H9 (cell line): ENCODE measurements at regions not wholly inside any gene's neighbourhood (a gene's known extent, or its start where the extent isn't known, plus 50 kb on each side); places are given as distances from the start of the nearest gene placed in this dataset.

Experiments
- DNase-seq: peaks from one replicate; pipeline ENCODE4 v3.0.0-alpha.2; 2017
- H2AFZ ChIP-seq: one replicate; pipeline ENCODE4 v1.6.1; 2013; ENCODE audit warnings: mild to moderate bottlenecking, low read length, control low read depth, moderate library complexity
- H2AK5ac ChIP-seq: 2 replicates; pipeline ENCODE4 v1.6.1; 2013; ENCODE audit warnings: low read length, control low read depth, mixed read lengths; ENCODE audit not compliant: insufficient read length
- H2BK120ac ChIP-seq: one replicate; pipeline ENCODE4 v1.6.1; 2013; ENCODE audit warnings: low read depth, mild to moderate bottlenecking, low read length, control low read depth, inconsistent platforms; ENCODE audit not compliant: poor library complexity, severe bottlenecking
- H2BK12ac ChIP-seq: 2 replicates; pipeline ENCODE4 v1.6.1; 2013; ENCODE audit warnings: low read length, control low read depth, mixed read lengths, low read depth; ENCODE audit not compliant: insufficient read length
- H2BK15ac ChIP-seq: 2 replicates; pipeline ENCODE4 v1.6.1; 2013; ENCODE audit warnings: low read depth, low read length, control low read depth
- H2BK20ac ChIP-seq: one replicate; pipeline ENCODE4 v1.6.1; 2013; ENCODE audit warnings: low read depth, mild to moderate bottlenecking, low read length, control low read depth, inconsistent platforms; ENCODE audit not compliant: poor library complexity, severe bottlenecking
- H2BK5ac ChIP-seq: 2 replicates; pipeline ENCODE4 v1.6.1; 2013; ENCODE audit warnings: low read length, control low read depth, mixed read lengths; ENCODE audit not compliant: insufficient read length
- H3K14ac ChIP-seq: 2 replicates; pipeline ENCODE4 v1.6.1; 2013; ENCODE audit warnings: low read length, control low read depth; ENCODE audit not compliant: insufficient read depth
- H3K18ac ChIP-seq: 2 replicates; pipeline ENCODE4 v1.6.1; 2013; ENCODE audit warnings: low read depth, mild to moderate bottlenecking, mixed read lengths, low read length, control low read depth; ENCODE audit not compliant: insufficient read length
- H3K23ac ChIP-seq: 2 replicates; pipeline ENCODE4 v1.6.1; 2013; ENCODE audit warnings: low read length, control low read depth, mixed read lengths, low read depth; ENCODE audit not compliant: insufficient read length
- H3K23me2 ChIP-seq: 2 replicates; pipeline ENCODE4 v1.6.1; 2013; ENCODE audit warnings: low read depth, mild to moderate bottlenecking, mixed read lengths, low read length, control low read depth; ENCODE audit not compliant: insufficient read length, poor library complexity, severe bottlenecking
- H3K27ac ChIP-seq: 2 replicates; pipeline ENCODE4 v1.5.1; 2013; ENCODE audit warnings: low read length, control low read depth, mixed read lengths, low read depth; ENCODE audit not compliant: insufficient read length
- H3K27me3 ChIP-seq: 2 replicates; pipeline ENCODE4 v1.6.1; 2013; ENCODE audit warnings: low read length, control low read depth, inconsistent platforms; ENCODE audit not compliant: insufficient read depth
- H3K4ac ChIP-seq: 2 replicates; pipeline ENCODE4 v1.6.1; 2013; ENCODE audit warnings: low read depth, mild to moderate bottlenecking, control low read depth, inconsistent platforms, low read length, moderate library complexity
- H3K4me1 ChIP-seq: 2 replicates; pipeline ENCODE4 v1.6.1; 2013; ENCODE audit warnings: low read length, control low read depth, inconsistent platforms; ENCODE audit not compliant: insufficient read depth
- H3K4me2 ChIP-seq: 2 replicates; pipeline ENCODE4 v1.6.1; 2013; ENCODE audit warnings: low read length, control low read depth, mixed read lengths; ENCODE audit not compliant: insufficient read length, insufficient read depth
- H3K56ac ChIP-seq: 2 replicates; pipeline ENCODE4 v1.6.1; 2013; ENCODE audit warnings: low read depth, mild to moderate bottlenecking, mixed read lengths, low read length, control low read depth; ENCODE audit not compliant: insufficient read length
- H3K79me1 ChIP-seq: 2 replicates; pipeline ENCODE4 v1.6.1; 2013; ENCODE audit warnings: low read depth, mild to moderate bottlenecking, moderate library complexity, low read length, control low read depth, inconsistent platforms; ENCODE audit not compliant: insufficient read depth, poor library complexity, severe bottlenecking
- H3K79me2 ChIP-seq: 2 replicates; pipeline ENCODE4 v1.6.1; 2013; ENCODE audit warnings: low read length, control low read depth, inconsistent platforms; ENCODE audit not compliant: insufficient read depth
- H3K9ac ChIP-seq: 2 replicates; pipeline ENCODE4 v1.6.1; 2013; ENCODE audit warnings: low read length, control low read depth, mixed read lengths; ENCODE audit not compliant: insufficient read length; ENCODE audit errors: extremely low read depth
- H3K9me3 ChIP-seq: one replicate; pipeline ENCODE4 v1.6.1; 2013; ENCODE audit warnings: low read depth, low read length, inconsistent platforms; ENCODE audit not compliant: control insufficient read depth
- H3T11ph ChIP-seq: one replicate; pipeline ENCODE4 v1.6.1; 2013; ENCODE audit warnings: mild to moderate bottlenecking, low read length, control low read depth, inconsistent platforms
- H4K20me1 ChIP-seq: one replicate; pipeline ENCODE4 v1.6.1; 2013; ENCODE audit not compliant: control insufficient read depth, insufficient read length, insufficient read depth
- H4K5ac ChIP-seq: 2 replicates; pipeline ENCODE4 v1.6.1; 2013; ENCODE audit warnings: low read depth, mild to moderate bottlenecking, mixed read lengths, low read length, control low read depth; ENCODE audit not compliant: insufficient read length
- H4K8ac ChIP-seq: replicated peaks from 2 replicates; pipeline ENCODE4 v1.6.1; 2013; ENCODE audit warnings: low read length, control low read depth, mixed read lengths, low read depth; ENCODE audit not compliant: insufficient read length
- H4K91ac ChIP-seq: 2 replicates; pipeline ENCODE4 v1.6.1; 2013; ENCODE audit warnings: low read depth, mild to moderate bottlenecking, moderate library complexity, mixed read lengths, low read length, control low read depth; ENCODE audit not compliant: insufficient read length
- H3K27ac Mint-ChIP-seq, 3 experiments: 2 replicates in 2 of 3; 3 replicates in 1 of 3; pipeline ENCODE4 v1.8.0; 2020 to 2021; ENCODE audit warnings: mixed read lengths in 3 of 3, mild to moderate bottlenecking in 1 of 3, moderate library complexity in 1 of 3
- H3K27me3 Mint-ChIP-seq: 2 replicates; pipeline ENCODE4 v1.8.0; 2021; ENCODE audit warnings: low read depth, mild to moderate bottlenecking, moderate library complexity, mixed read lengths
- H3K36me3 Mint-ChIP-seq, 3 experiments: 2 replicates in 2 of 3; 3 replicates in 1 of 3; pipeline ENCODE4 v1.8.0; 2020 to 2021; ENCODE audit warnings: low read depth in 3 of 3, mixed read lengths in 3 of 3; ENCODE audit not compliant: insufficient read depth in 1 of 3
- H3K4me1 Mint-ChIP-seq, 2 experiments: 2 replicates each; pipeline ENCODE4 v1.8.0; 2020; ENCODE audit warnings: mixed read lengths in 2 of 2
- H3K4me3 Mint-ChIP-seq, 2 experiments: 2 replicates in 1 of 2; 3 replicates in 1 of 2; pipeline ENCODE4 v1.8.0; 2020 to 2021; ENCODE audit warnings: mild to moderate bottlenecking in 2 of 2, mixed read lengths in 2 of 2, moderate library complexity in 1 of 2
- H3K9me3 Mint-ChIP-seq, 2 experiments: 2 replicates in 1 of 2; 3 replicates in 1 of 2; pipeline ENCODE4 v1.8.0; 2020; ENCODE audit warnings: mild to moderate bottlenecking in 2 of 2, mixed read lengths in 2 of 2, moderate library complexity in 1 of 2
- CTCF ChIP-seq: fragments of 200-600 bp; sonication (generic); conservative IDR thresholded peaks from 3 replicates; pipeline ENCODE4 v1.8.0; 2021; ENCODE audit warnings: antibody characterized with exemption, mild to moderate bottlenecking
- WGBS: extraction: QIAGEN DNeasy Blood & Tissue Kit; methylation state at CpG from one replicate; pipeline ENCODE4 v1.1.7; 2013; ENCODE audit warnings: missing lambda C conversion rate, low lambda C conversion rate, mixed read lengths; ENCODE audit not compliant: insufficient read length; ENCODE audit errors: extremely low coverage; 5-methylcytosine and 5-hydroxymethylcytosine counted together

GRCh38 chr5:155895484-155895883 is 431.5 kb upstream of the SGCD start:
- no peak overlapping the region for H4K91ac ChIP-seq

More at GRCh38 chr5:155895484-155895883, 431.5 kb upstream of the SGCD start:
- no peak for DNase-seq
- H3K23ac ChIP-seq: no peak overlapping the region
- TF ChIP-seq CTCF: no peak
- H3K9me3 Mint-ChIP-seq: no peaks in the 10 kb centered on the region
- no peaks in the 10 kb centered on the region for H3K36me3 Mint-ChIP-seq
- no peaks in the 10 kb centered on the region for H3K79me2 ChIP-seq
- no peak overlapping the region for H3K4me3 Mint-ChIP-seq
- no peak overlapping the region for H3K9ac ChIP-seq
- no peaks in the 10 kb centered on the region for H3K4me1 ChIP-seq
- H2AK5ac ChIP-seq: no peak overlapping the region
- H3K4me2 ChIP-seq: no peak overlapping the region
- no peak overlapping the region for H2BK120ac ChIP-seq
- H4K20me1 ChIP-seq: no peaks in the 10 kb centered on the region
- H2BK15ac ChIP-seq: no peak overlapping the region
- no peak overlapping the region for H3K27ac ChIP-seq
- H2AFZ ChIP-seq: no peak overlapping the region
- H3T11ph ChIP-seq: no peak overlapping the region
- no peak overlapping the region for H3K4ac ChIP-seq
- H3K9me3 ChIP-seq: no peaks in the 10 kb centered on the region
- H4K5ac ChIP-seq: no peak overlapping the region
- H2BK12ac ChIP-seq: no peak overlapping the region
- WGBS: no CpG with 5 or more reads among the region's 2 CpGs
- H3K27ac Mint-ChIP-seq: no peak overlapping the region
- no peak overlapping the region for H3K18ac ChIP-seq
- H3K14ac ChIP-seq: no peak overlapping the region
- no peak overlapping the region for H2BK5ac ChIP-seq
- no peaks in the 10 kb centered on the region for H3K79me1 ChIP-seq
- H3K27me3 Mint-ChIP-seq: no peaks in the 10 kb centered on the region
- no peak overlapping the region for H2BK20ac ChIP-seq
- no peaks in the 10 kb centered on the region for H3K23me2 ChIP-seq
- no peak overlapping the region for H4K8ac ChIP-seq
- H3K56ac ChIP-seq: no peak overlapping the region
- no peaks in the 10 kb centered on the region for H3K27me3 ChIP-seq
- H3K4me1 Mint-ChIP-seq: peaks cover 0 to 7% of the 10 kb centered on the region in 2 experiments; a peak in 1 of 4 replicates
